HCT116 (cell line): ENCODE measurements at regions not wholly inside any gene's neighbourhood (a gene's known extent, or its start where the extent isn't known, plus 50 kb on each side); places are given as distances from the start of the nearest gene placed in this dataset.

ENCODE experiments used
- ATAC-seq: fragments of 200-7000 bp; cut with Tn5 transposase; 2 replicates; pipeline ENCODE4 v1.9.1; 2020; ENCODE audit warnings: mild to moderate bottlenecking, moderate library complexity
- BruUV-seq: library from RNA; stranded (reverse); fragments of 400-500 nt; replicated peaks from 2 replicates; lab custom pipeline; 2021; lab: Mats Ljungman, UMichigan
- CTCF ChIA-PET: fragments of 300-600 bp; sonication (Branson Sonifier 250); formaldehyde crosslinking; loops from one replicate; lab custom pipeline; 2021; ENCODE audit warnings: antibody characterized with exemption; lab: Charles Lee
- POLR2A ChIA-PET: fragments of 300-600, 350-600 bp; sonication (Branson Sonifier 250); formaldehyde crosslinking; loops from one replicate; lab custom pipeline; 2021; ENCODE audit warnings: antibody characterized with exemption; lab: Charles Lee
- RAD21 ChIA-PET, 2 experiments: fragments of 300-600 bp; sonication (Branson Sonifier 250); formaldehyde crosslinking; loops; one replicate each; lab custom pipeline; 2023; ENCODE audit warnings: low total read pairs in 2 of 2; ENCODE audit not compliant: uncharacterized antibody in 2 of 2, unreplicated experiment in 2 of 2, low non-redundant PET in 1 of 2; lab: Charles Lee
- DNase-seq: peaks from one replicate; pipeline ENCODE4 v3.0.0-alpha.2; 2010; ENCODE audit warnings: low read depth, low spot score
- H2AFZ ChIP-seq: fragments of 200-600 bp; shearing (Covaris generic), sonication (generic); 2 replicates; pipeline ENCODE4 v1.6.1; 2017; ENCODE audit warnings: low read depth, mixed run types, mixed read lengths, antibody characterized with exemption, low read length; ENCODE audit not compliant: poor library complexity, severe bottlenecking
- H3K27ac ChIP-seq: 2 replicates; pipeline ENCODE4 v1.5.1; 2012; ENCODE audit warnings: low read depth, low read length
- H3K27me3 ChIP-seq: fragments of 200-600 bp; sonication (generic); 2 replicates; pipeline ENCODE4 v1.6.1; 2016; ENCODE audit warnings: mixed run types, low read length, mixed read lengths; ENCODE audit not compliant: insufficient read depth
- H3K36me3 ChIP-seq, 2 experiments: fragments of 200-500 bp in 1 of 2; fragments of 200-600 bp in 1 of 2; sonication (Bioruptor generic) in 1 of 2; sonication (generic) in 1 of 2; 2 replicates each; pipeline versions ENCODE4 v1.5.1 to v1.6.1; 2014 to 2016; ENCODE audit warnings: low read length in 2 of 2, inconsistent platforms in 1 of 2, mixed read lengths in 1 of 2, mixed run types in 1 of 2; ENCODE audit not compliant: insufficient read depth in 2 of 2, control insufficient read depth in 1 of 2
- H3K4me1 ChIP-seq, 2 experiments: fragments of 200-600 bp in 1 of 2; sonication (generic) in 1 of 2; 2 replicates each; pipeline versions ENCODE4 v1.5.1 to v1.6.1; 2012 to 2017; ENCODE audit warnings: low read length in 2 of 2, inconsistent platforms in 1 of 2, mild to moderate bottlenecking in 1 of 2, mixed read lengths in 1 of 2, mixed run types in 1 of 2, moderate library complexity in 1 of 2; ENCODE audit not compliant: insufficient read depth in 2 of 2, control insufficient read depth in 1 of 2
- H3K4me2 ChIP-seq: fragments of 200-600 bp; sonication (generic); 2 replicates; pipeline ENCODE4 v1.6.1; 2017; ENCODE audit warnings: mixed run types, low read length, mixed read lengths
- H3K4me3 ChIP-seq, 2 experiments: fragments of 200-600 bp in 1 of 2; sonication (generic) in 1 of 2; replicated peaks in 1 of 2; 2 replicates each; pipeline ENCODE4 v1.5.1; 2011 to 2016; ENCODE audit warnings: low read length in 2 of 2, control low read depth in 1 of 2, low read depth in 1 of 2, mild to moderate bottlenecking in 1 of 2, mixed read lengths in 1 of 2, mixed run types in 1 of 2
- H3K79me2 ChIP-seq: fragments of 200-600 bp; sonication (generic); 2 replicates; pipeline ENCODE4 v1.6.1; 2017; ENCODE audit warnings: mild to moderate bottlenecking, mixed run types, low read length, moderate library complexity, mixed read lengths; ENCODE audit not compliant: insufficient read depth
- H3K9ac ChIP-seq: fragments of 200-600 bp; sonication (generic); 2 replicates; pipeline ENCODE4 v1.6.1; 2016; ENCODE audit warnings: low read length, mixed read lengths
- H3K9me2 ChIP-seq: fragments of 200-600 bp; sonication (generic), shearing (Covaris generic); 2 replicates; pipeline ENCODE4 v1.6.1; 2017; ENCODE audit warnings: mixed run types, mild to moderate bottlenecking, moderate library complexity; ENCODE audit not compliant: insufficient read depth
- H3K9me3 ChIP-seq, 2 experiments: fragments of 200-500 bp in 1 of 2; fragments of 200-600 bp in 1 of 2; sonication (Bioruptor generic) in 1 of 2; sonication (generic) in 1 of 2; 2 replicates each; pipeline ENCODE4 v1.6.1; 2014 to 2017; ENCODE audit warnings: low read length in 2 of 2, mixed read lengths in 2 of 2, inconsistent platforms in 1 of 2, low read depth in 1 of 2, mild to moderate bottlenecking in 1 of 2, mixed run types in 1 of 2, moderate library complexity in 1 of 2; ENCODE audit not compliant: control insufficient read depth in 1 of 2, insufficient read depth in 1 of 2
- H4K20me1 ChIP-seq: fragments of 200-600 bp; sonication (generic), shearing (Covaris generic); 2 replicates; pipeline ENCODE4 v1.6.1; 2017; ENCODE audit warnings: mixed run types, mild to moderate bottlenecking, moderate library complexity; ENCODE audit not compliant: insufficient read depth
- POLR2A ChIP-seq: IDR thresholded peaks from 2 replicates; pipeline ENCODE4 v1.7.0; 2011; ENCODE audit warnings: borderline replicate concordance; ENCODE audit not compliant: insufficient read depth, insufficient read length; ENCODE audit errors: extremely low read depth
- intact Hi-C: fragments of 100-400 bp; cut with micrococcal nuclease; formaldehyde crosslinking; loops from 2 replicates; pipeline ENCODE4 v1.10.0; 2022
- TF ChIP-seq, protein P1 (sequence below): IDR thresholded peaks from 2 replicates; pipeline ENCODE4 v1.6.1; 2011; ENCODE audit warnings: mild to moderate bottlenecking, low read length, moderate library complexity; ENCODE audit not compliant: insufficient replicate concordance; ENCODE audit errors: extremely low read depth
- TF ChIP-seq, protein P2 (sequence below): IDR thresholded peaks from 2 replicates; pipeline ENCODE4 v1.6.1; 2012; ENCODE audit warnings: low read depth

GRCh38 chr14:83207550-83207949, 1673.9 kb upstream of the SEL1L start:
- H3K4me2 ChIP-seq: no peak overlapping the region
- RAD21 ChIA-PET: no interaction called here
- no peak overlapping the region for H3K4me3 ChIP-seq
- no peaks in the 10 kb centered on the region for H3K4me1 ChIP-seq
- no TSS peak for BruUV-seq
- H3K79me2 ChIP-seq: no peaks in the 10 kb centered on the region
- DNase-seq: no peak
- no peak overlapping the region for H3K27ac ChIP-seq
- H3K9me2 ChIP-seq: no peaks in the 10 kb centered on the region
- no peak overlapping the region for H2AFZ ChIP-seq
- TF ChIP-seq, protein P1, sequence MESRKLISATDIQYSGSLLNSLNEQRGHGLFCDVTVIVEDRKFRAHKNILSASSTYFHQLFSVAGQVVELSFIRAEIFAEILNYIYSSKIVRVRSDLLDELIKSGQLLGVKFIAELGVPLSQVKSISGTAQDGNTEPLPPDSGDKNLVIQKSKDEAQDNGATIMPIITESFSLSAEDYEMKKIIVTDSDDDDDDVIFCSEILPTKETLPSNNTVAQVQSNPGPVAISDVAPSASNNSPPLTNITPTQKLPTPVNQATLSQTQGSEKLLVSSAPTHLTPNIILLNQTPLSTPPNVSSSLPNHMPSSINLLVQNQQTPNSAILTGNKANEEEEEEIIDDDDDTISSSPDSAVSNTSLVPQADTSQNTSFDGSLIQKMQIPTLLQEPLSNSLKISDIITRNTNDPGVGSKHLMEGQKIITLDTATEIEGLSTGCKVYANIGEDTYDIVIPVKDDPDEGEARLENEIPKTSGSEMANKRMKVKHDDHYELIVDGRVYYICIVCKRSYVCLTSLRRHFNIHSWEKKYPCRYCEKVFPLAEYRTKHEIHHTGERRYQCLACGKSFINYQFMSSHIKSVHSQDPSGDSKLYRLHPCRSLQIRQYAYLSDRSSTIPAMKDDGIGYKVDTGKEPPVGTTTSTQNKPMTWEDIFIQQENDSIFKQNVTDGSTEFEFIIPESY: no peak
- no peak for TF ChIP-seq POLR2A
- TF ChIP-seq, protein P2, sequence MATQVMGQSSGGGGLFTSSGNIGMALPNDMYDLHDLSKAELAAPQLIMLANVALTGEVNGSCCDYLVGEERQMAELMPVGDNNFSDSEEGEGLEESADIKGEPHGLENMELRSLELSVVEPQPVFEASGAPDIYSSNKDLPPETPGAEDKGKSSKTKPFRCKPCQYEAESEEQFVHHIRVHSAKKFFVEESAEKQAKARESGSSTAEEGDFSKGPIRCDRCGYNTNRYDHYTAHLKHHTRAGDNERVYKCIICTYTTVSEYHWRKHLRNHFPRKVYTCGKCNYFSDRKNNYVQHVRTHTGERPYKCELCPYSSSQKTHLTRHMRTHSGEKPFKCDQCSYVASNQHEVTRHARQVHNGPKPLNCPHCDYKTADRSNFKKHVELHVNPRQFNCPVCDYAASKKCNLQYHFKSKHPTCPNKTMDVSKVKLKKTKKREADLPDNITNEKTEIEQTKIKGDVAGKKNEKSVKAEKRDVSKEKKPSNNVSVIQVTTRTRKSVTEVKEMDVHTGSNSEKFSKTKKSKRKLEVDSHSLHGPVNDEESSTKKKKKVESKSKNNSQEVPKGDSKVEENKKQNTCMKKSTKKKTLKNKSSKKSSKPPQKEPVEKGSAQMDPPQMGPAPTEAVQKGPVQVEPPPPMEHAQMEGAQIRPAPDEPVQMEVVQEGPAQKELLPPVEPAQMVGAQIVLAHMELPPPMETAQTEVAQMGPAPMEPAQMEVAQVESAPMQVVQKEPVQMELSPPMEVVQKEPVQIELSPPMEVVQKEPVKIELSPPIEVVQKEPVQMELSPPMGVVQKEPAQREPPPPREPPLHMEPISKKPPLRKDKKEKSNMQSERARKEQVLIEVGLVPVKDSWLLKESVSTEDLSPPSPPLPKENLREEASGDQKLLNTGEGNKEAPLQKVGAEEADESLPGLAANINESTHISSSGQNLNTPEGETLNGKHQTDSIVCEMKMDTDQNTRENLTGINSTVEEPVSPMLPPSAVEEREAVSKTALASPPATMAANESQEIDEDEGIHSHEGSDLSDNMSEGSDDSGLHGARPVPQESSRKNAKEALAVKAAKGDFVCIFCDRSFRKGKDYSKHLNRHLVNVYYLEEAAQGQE: no peak
- POLR2A ChIA-PET: no interaction called here
- H4K20me1 ChIP-seq: no peaks in the 10 kb centered on the region
- no peaks in the 10 kb centered on the region for H3K27me3 ChIP-seq
- no peaks in the 10 kb centered on the region for H3K36me3 ChIP-seq
- CTCF ChIA-PET: no interaction called here
- peaks cover 0 to 3% of the 10 kb centered on the region in 2 experiments; a peak in 2 of 4 replicates for H3K9me3 ChIP-seq
- H3K9ac ChIP-seq: no peak overlapping the region
- intact Hi-C loops: no loop called here
- ATAC-seq: no peak
